T-helper 1 cell treated with Interleukin-12 subunit alpha and Interleukin-12 subunit beta and Interleukin-4 antibody, amounts not matched to agents 30 ng/mL and 1 ng/mL, for 36 hours (primary cell): ENCODE measurements at regions not wholly inside any gene's neighbourhood (a gene's known extent, or its start where the extent isn't known, plus 50 kb on each side); places are given as distances from the start of the nearest gene placed in this dataset.

Source experiments
- intact Hi-C: fragments of 100-400 bp; cut with micrococcal nuclease; formaldehyde crosslinking; loops from one replicate; pipeline ENCODE4 v1.15.1; 2024

GRCh38 chr1:106047210-106047609 is 1009.3 kb upstream of the PRMT6 start:
- intact Hi-C loops: no loop called here

DNA sequence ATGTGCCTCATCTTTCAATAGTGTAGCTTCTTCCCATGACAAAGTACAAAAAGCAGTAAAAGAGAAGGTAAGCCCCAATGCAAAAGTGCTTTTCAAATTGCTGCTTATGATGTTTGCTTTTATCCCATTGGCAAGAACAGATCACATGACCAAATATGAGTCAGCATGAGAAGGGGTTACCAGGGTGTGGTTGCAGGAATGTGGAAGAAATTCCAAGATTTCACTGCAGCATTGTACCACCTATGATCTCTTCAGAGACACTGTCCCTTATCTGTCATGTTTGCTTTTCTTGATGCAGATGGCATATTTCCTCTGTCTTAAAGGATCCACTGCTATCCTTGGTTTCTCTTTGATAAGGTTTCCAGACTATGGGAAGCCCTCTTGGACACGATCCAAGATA is 1006.9 kb upstream of the PRMT6 start:
- intact Hi-C loops: no loop called here

- intact Hi-C loops: no loop called here
These were observed 1000.6 kb upstream of the PRMT6 start for GRCh38 chr1:106055855-106056254.

DNA sequence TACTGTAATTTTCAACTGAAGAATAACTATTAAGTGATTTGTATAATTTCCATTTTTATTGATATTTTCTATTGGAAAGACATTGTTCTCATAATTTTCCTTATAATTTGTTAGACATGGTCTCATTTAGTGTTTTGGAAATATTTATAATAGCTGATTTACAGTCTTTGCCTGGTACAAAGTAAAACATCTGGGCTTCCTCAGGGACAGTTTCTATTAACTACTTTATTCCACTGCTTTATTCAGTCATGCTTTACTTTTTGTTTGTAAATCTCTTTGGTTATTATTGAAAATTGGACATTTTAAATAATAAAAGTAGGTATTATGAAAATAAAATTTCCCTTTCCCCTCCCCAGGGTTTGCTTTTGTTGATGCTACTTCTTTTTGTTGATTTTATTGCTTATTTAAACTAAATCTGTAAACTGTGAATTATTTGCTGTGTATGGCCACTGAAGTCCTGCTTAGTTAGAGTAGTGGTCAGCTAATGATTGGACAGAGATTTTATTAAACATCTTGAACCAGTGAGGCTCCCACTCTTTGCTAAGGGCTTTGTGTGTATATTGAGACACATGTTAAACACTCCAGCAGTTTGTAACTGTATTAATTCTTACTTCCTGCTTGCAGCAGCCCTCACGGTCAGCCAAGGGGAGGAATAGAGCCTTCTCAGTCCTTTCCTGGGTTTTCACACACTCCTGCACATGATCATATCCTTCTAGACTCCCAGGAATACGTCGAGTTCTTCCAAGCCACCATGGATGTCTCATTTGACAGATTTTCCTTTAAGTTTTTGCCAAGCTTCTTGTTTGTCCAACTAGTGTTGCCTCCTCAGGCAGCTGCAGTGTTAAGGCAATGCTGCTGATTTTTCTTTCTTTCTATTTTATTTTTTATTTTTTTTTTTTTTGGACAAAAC is 994.6 kb upstream of the PRMT6 start:
- intact Hi-C loops: no loop called here

DNA sequence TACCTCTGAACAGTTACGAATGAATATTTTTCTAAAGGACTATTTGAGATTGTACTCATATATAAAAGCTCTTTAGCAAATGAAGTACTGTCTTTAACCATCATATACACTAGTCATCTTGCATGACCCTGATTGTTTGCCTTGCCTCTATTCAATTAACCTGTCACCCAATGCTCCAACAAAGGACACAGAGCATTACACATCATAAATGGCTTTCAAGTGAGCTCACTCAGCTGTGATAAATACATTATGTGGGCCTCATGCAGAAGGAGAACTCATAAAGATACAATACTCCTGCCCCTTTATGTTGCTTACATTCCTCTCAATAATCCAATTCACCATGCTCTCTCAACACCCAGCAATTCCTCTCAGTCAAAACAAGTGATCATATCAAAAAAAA is 993.0 kb upstream of the PRMT6 start:
- intact Hi-C loops: no loop called here

- intact Hi-C loops: no loop called here
These were observed 983.4 kb upstream of the PRMT6 start for GRCh38 chr1:106072909-106073600.

GRCh38 chr1:106080608-106081325 is 975.7 kb upstream of the PRMT6 start:
- intact Hi-C loops: no loop called here

GRCh38 chr1:106111044-106111443 is 945.4 kb upstream of the PRMT6 start:
- intact Hi-C loops: no loop called here

GRCh38 chr1:106113851-106114250 is 942.6 kb upstream of the PRMT6 start:
- intact Hi-C loops: no loop called here

DNA sequence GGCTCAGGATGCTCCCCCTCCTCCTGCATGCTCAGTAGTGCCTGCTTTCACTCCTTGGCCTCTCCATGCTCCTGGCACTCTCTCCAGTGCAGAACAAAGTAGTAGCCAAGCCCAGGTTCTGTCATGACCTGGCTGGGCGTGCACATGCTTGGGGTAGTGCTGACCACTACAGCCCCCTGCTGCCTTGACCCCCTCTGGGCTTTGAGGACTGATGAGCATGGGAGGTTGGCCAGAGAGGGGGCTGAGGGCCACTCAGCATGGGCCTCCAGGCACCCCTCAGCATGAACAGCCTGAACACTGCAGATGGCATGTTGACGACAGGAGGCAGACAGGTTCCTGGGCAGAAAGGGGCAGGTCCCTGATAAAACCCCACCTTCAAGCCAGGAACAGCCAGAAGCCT is 935.7 kb upstream of the PRMT6 start:
- intact Hi-C loops: no loop called here

- intact Hi-C loops: no loop called here
These were observed 934.7 kb upstream of the PRMT6 start for GRCh38 chr1:106121728-106122127.

DNA sequence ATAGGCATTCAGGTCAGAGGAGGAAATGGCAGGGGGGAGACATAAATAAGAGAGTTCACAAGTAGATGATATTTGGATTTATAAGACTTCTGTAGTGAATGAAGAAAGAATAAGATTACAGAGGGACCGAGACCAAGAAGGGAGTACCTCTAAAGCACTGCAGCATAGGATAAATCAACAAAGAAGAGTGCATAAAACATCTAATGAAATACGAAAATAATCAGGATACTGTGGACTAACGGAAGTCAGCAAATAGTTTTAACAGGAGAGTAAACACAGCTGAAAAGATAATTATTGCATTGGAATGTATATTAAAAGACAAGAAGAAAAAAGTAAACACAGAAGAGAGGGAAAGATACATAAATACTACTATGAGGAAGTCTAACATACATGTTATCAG is 921.9 kb upstream of the PRMT6 start:
- intact Hi-C loops: no loop called here

GRCh38 chr1:106173101-106173500 is 883.4 kb upstream of the PRMT6 start:
- intact Hi-C loops: no loop called here

DNA sequence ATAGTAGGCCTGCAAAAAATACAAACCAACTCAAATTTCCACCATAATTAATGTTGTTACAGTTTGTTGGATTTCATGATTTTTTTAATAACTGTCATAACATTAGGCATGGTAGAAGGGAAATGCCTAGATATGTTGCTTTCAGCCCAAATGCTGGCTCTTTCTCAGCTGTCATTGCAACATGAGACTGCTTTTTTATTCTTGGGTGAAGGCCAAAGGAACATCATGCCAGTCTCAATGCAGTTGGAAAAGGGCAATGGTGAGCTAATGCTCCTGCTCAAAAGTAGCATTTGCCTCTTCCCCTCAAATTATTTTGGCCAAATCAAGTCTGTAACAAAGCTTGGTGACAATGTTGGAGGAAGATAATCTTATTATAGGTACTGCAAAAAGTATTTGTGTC is 877.7 kb upstream of the PRMT6 start:
- intact Hi-C loops: no loop called here

GRCh38 chr1:106181866-106182265 is 874.6 kb upstream of the PRMT6 start:
- intact Hi-C loops: no loop called here

GRCh38 chr1:106185089-106185488 is 871.4 kb upstream of the PRMT6 start:
- intact Hi-C loops: no loop called here

- intact Hi-C loops: no loop called here
These were observed 866.7 kb upstream of the PRMT6 start for GRCh38 chr1:106189780-106190179.

DNA sequence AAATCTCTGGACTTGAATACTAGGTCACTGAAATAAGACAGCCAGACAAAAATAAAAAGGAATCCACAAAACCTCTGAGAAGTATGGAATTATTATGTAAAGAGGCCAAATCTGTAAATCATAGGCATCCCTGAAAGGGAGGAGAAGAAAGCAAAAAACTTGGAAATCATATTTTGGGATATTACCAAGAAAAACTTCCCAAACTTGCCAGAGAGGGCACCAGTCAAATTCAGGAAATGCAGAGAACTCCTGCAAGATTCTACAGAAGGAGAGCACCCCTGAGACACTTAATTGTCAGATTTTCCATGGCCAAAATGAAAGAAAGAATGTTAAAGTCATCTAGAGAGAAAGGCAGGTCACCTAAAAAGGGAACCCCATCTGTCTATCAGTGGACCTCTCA is 862.3 kb upstream of the PRMT6 start:
- intact Hi-C loops: no loop called here

GRCh38 chr1:106200711-106201110 is 855.8 kb upstream of the PRMT6 start:
- intact Hi-C loops: no loop called here

DNA sequence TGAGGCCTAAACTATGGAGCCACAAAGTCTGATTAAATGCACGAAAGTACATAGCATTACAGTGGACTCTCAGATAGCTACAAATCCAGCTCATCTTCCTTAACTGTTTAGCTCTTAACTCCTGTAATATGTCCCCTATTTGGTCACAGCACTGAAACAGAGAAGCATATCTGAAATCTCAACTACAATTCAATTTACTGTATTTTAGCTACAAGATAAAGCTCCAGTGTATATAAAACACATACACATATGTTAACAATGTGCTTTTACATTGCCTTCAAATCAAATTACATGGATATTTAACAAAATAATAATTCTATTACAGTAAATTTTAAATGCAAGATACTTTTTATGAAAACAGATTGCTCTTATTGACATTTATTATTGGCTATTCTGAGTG is 849.3 kb upstream of the PRMT6 start:
- intact Hi-C loops: no loop called here

DNA sequence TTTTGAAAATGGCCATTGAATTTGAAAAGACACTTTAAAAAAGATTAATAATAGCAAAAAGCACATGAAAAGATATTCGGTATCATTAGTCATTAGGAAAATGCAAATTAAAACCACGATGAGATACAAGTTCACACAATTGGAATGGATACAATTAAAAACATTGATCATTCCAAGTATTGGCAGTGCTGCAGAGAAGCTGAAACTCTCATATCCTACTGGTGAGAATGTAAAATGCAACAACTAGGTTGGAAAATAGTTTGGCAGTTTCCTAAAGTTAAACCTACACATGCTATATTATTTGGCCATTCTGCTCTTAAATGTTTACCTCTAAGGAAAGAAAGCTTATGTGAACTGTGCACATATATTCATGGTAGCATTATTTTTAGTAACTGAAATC is 838.7 kb upstream of the PRMT6 start:
- intact Hi-C loops: no loop called here

DNA sequence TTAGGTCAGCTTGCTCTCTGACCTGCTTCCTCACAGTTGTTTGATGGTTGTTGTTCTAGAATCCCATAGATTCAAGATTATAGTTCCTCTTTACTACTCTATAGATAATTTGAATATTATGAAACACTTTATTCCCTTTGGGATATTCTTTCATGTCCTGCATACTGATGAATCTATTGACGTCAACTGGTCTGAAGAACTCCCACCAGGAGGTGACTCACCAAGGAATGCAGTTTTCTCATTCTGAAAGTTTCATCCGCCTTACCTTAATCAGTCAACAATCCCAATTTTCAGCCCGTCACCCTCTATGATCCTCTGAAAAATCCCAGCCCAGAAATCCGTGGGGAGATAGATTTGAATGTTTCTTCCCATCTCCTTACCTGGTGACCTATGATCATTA is 834.1 kb upstream of the PRMT6 start:
- intact Hi-C loops: no loop called here
